HEK293T (cell line): ENCODE measurements at regions not wholly inside any gene's neighbourhood (a gene's known extent, or its start where the extent isn't known, plus 50 kb on each side); places are given as distances from the start of the nearest gene placed in this dataset.

Source experiments
- CTCF ChIA-PET: fragments of 350-600 bp; formaldehyde crosslinking; extraction: SDS; loops from one replicate; lab custom pipeline; 2021; ENCODE audit warnings: antibody characterized with exemption, inconsistent platforms; lab: Yijun Ruan, JAX
- POLR2A ChIA-PET: fragments of 350-600 bp; formaldehyde crosslinking; extraction: SDS; loops from one replicate; lab custom pipeline; 2020; ENCODE audit warnings: antibody characterized with exemption, inconsistent platforms; lab: Yijun Ruan, JAX
- DNase-seq: peaks from one replicate; pipeline ENCODE4 v3.0.0; 2012; ENCODE audit warnings: mixed read lengths; ENCODE audit errors: extremely low spot score
- ARNT ChIP-seq: fragments of 450-650 bp; IDR thresholded peaks from 2 replicates; pipeline ENCODE4 v1.6.1; 2017; ENCODE audit warnings: mild to moderate bottlenecking
- BHLHE40 ChIP-seq: fragments of 450-650 bp; IDR thresholded peaks from 2 replicates; pipeline ENCODE4 v1.6.1; 2016; ENCODE audit warnings: mild to moderate bottlenecking, moderate library complexity, borderline replicate concordance
- CTBP1 ChIP-seq: fragments of 450-650 bp; IDR thresholded peaks from 2 replicates; pipeline ENCODE4 v1.6.1; 2016; ENCODE audit warnings: borderline replicate concordance
- ELF4 ChIP-seq: fragments of 450-650 bp; IDR thresholded peaks from 2 replicates; pipeline ENCODE4 v1.6.1; 2017; ENCODE audit warnings: antibody characterized with exemption
- FOXA1 ChIP-seq: fragments of 450-650 bp; IDR thresholded peaks from 2 replicates; pipeline ENCODE4 v1.6.1; 2016; ENCODE audit warnings: mild to moderate bottlenecking
- FOXK2 ChIP-seq: fragments of 450-650 bp; IDR thresholded peaks from 2 replicates; pipeline ENCODE4 v1.6.1; 2016; ENCODE audit warnings: mild to moderate bottlenecking
- FOXM1 ChIP-seq: fragments of 450-650 bp; IDR thresholded peaks from 2 replicates; pipeline ENCODE4 v1.6.1; 2017; ENCODE audit warnings: mild to moderate bottlenecking, borderline replicate concordance
- HDGF ChIP-seq: fragments of 450-650 bp; IDR thresholded peaks from 2 replicates; pipeline ENCODE4 v1.6.1; 2017; ENCODE audit warnings: antibody characterized with exemption, borderline replicate concordance
- L3MBTL2 ChIP-seq: fragments of 450-650 bp; conservative IDR thresholded peaks from 2 replicates; pipeline ENCODE4 v1.6.1; 2016; ENCODE audit warnings: mild to moderate bottlenecking
- LEF1 ChIP-seq: fragments of 450-650 bp; IDR thresholded peaks from 2 replicates; pipeline ENCODE4 v1.6.1; 2017; ENCODE audit warnings: mild to moderate bottlenecking, borderline replicate concordance
- NFRKB ChIP-seq: fragments of 450-650 bp; IDR thresholded peaks from 2 replicates; pipeline ENCODE4 v1.6.1; 2016; ENCODE audit warnings: mild to moderate bottlenecking, moderate library complexity
- SP1 ChIP-seq: fragments of 450-650 bp; IDR thresholded peaks from 2 replicates; pipeline ENCODE4 v1.6.1; 2017
- SUZ12 ChIP-seq: fragments of 450-650 bp; IDR thresholded peaks from 2 replicates; pipeline ENCODE4 v1.6.1; 2016; ENCODE audit warnings: mild to moderate bottlenecking
- TARDBP ChIP-seq: fragments of 450-650 bp; IDR thresholded peaks from 2 replicates; pipeline ENCODE4 v1.6.1; 2016
- ZNF384 ChIP-seq: fragments of 450-650 bp; IDR thresholded peaks from 2 replicates; pipeline ENCODE4 v1.6.1; 2016
- TF ChIP-seq, protein P1 (sequence below): fragments of 450-650 bp; IDR thresholded peaks from 2 replicates; pipeline ENCODE4 v1.6.1; 2016

DNA sequence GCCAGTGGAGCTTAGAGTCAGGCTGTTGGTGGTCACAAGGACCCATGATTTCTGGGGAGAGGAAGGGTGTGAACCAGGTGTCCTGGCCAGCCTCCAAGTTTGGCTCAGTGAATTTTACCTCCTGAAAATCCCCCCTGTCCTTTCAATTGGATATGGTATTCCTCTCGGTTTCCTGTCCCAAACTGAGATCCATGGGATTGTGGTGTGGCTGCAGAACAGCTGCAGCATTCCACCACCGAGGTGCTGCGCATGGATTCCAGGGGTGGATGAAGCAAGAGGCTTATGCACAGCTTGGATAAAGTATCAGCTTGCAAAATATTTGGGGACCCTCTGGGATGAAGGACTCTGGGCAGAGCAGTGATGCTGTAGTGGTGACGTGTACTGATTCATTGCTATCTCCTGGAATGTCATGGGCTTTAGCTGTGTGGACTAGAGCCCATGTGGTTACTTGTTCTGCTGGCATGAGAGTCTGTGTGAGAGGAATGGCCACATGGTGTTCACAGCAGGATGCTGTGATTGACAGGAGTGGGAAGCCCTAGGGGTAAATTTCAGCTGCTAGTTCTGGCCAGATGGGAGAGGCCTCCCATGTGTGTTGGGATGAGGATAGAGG lies 148.7 kb upstream of the SPAG17 start:
- TF ChIP-seq, protein P1, sequence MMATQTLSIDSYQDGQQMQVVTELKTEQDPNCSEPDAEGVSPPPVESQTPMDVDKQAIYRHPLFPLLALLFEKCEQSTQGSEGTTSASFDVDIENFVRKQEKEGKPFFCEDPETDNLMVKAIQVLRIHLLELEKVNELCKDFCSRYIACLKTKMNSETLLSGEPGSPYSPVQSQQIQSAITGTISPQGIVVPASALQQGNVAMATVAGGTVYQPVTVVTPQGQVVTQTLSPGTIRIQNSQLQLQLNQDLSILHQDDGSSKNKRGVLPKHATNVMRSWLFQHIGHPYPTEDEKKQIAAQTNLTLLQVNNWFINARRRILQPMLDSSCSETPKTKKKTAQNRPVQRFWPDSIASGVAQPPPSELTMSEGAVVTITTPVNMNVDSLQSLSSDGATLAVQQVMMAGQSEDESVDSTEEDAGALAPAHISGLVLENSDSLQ: peak; percentile 94
- no peak for TF ChIP-seq ZNF384
- TF ChIP-seq ELF4: no peak
- TF ChIP-seq SUZ12: no peak
- no peak for DNase-seq
- CTCF ChIA-PET: interaction anchor here (0.7 kb wide), 2 partner anchors 651 to 915 kb away, joined by 3 read pairs; no protein-coding TSS in a partner anchor
- POLR2A ChIA-PET: no interaction called here

- CTCF ChIA-PET: no interaction called here
- no peak for DNase-seq
- POLR2A ChIA-PET: no interaction called here
- TF ChIP-seq SUZ12 (no peak), BHLHE40 (no peak), SP1 (no peak), L3MBTL2 (no peak), ARNT (no peak), TARDBP (no peak), FOXA1 (no peak), ELF4 (no peak), LEF1 (no peak), FOXM1 (no peak), CTBP1 (no peak), NFRKB (no peak), ZNF384 (no peak), HDGF (no peak)
- TF ChIP-seq, protein P1: no peak
Measured at GRCh38 chr1:118326960-118327629, 142.1 kb upstream of the SPAG17 start.

DNA sequence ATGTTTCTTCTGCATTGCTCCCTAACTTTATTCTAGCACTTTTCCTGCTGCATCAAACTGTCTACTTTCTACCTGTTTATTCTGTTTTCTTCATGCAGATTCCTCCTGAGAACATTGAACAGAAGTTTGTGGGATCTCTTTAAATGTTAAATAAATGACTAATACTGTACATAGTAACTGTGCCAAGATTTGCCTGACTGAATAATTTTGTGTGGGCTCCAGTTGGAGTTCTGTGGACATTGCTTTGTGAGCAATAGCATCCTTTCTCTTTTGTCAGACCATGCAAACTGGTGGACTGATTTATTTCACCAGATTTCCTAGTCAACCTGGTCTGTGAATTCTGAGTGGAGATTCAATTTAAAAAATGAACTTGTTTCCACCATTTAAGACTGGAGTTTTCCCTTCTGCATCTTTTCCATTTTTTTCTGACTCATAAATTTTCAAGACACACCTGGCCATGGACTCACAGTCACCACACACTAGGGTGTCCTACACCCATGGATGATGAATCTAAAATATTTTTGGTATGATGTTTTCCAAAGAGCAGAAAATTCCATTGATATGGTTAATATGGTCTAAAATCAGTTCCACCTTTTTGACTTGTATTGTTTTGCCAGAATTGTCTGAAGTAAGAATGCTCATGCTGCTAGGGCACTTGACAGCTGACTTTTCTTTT lies 140.7 kb upstream of the SPAG17 start:
- ChIA-PET POLR2A (no interaction called here), CTCF (no interaction called here)
- no peak for DNase-seq
- no peak for TF ChIP-seq SP1
- no peak for TF ChIP-seq ELF4
- no peak for TF ChIP-seq L3MBTL2
- TF ChIP-seq, protein P1: no peak
- TF ChIP-seq FOXA1: no peak
- TF ChIP-seq FOXM1: no peak
- TF ChIP-seq LEF1: no peak
- no peak for TF ChIP-seq ZNF384
- no peak for TF ChIP-seq ARNT
- no peak for TF ChIP-seq HDGF
- TF ChIP-seq NFRKB: no peak
- TF ChIP-seq BHLHE40: no peak
- TF ChIP-seq CTBP1: no peak
- no peak for TF ChIP-seq FOXK2
- TF ChIP-seq SUZ12: no peak
- TF ChIP-seq TARDBP: no peak

DNA sequence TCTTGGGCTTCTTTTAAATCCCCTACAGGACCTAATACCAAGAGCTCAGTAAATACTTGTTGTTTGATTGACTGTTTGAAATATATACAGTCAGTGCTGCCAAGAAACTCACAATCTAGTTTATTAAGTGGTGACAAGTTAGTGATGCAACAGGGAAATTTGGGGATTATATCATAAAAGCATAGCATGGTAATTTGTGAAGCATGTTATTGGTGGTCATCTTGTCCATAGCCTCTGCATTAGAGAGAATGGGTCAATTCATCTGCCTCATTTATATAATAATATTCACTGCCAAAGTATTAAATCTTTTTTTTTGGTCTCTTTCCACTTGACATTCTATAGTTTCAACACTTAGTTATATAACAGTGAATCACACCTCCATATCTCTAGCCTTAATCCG lies 138.2 kb upstream of the SPAG17 start:
- ChIA-PET POLR2A (no interaction called here), CTCF (no interaction called here)
- no peak for TF ChIP-seq FOXM1
- no peak for TF ChIP-seq ARNT
- no peak for TF ChIP-seq CTBP1
- TF ChIP-seq FOXK2: no peak
- no peak for TF ChIP-seq SP1
- no peak for TF ChIP-seq L3MBTL2
- TF ChIP-seq SUZ12: no peak
- no peak for TF ChIP-seq FOXA1
- TF ChIP-seq LEF1: no peak
- no peak for TF ChIP-seq HDGF
- TF ChIP-seq, protein P1: no peak
- TF ChIP-seq BHLHE40: no peak
- TF ChIP-seq ELF4: no peak
- no peak for TF ChIP-seq ZNF384
- DNase-seq: no peak

- TF ChIP-seq FOXM1: no peak
- TF ChIP-seq, protein P1: no peak
- TF ChIP-seq CTBP1: no peak
- no peak for TF ChIP-seq HDGF
- no peak for TF ChIP-seq FOXK2
- no peak for TF ChIP-seq TARDBP
- TF ChIP-seq L3MBTL2: no peak
- TF ChIP-seq NFRKB: no peak
- no peak for TF ChIP-seq SUZ12
- TF ChIP-seq ARNT: no peak
- TF ChIP-seq ELF4: no peak
- TF ChIP-seq FOXA1: no peak
- no peak for TF ChIP-seq ZNF384
- TF ChIP-seq LEF1: no peak
- TF ChIP-seq BHLHE40: no peak
- TF ChIP-seq SP1: no peak
- CTCF ChIA-PET: no interaction called here
- no peak for DNase-seq
- POLR2A ChIA-PET: no interaction called here
Measured at GRCh38 chr1:118322331-118322730, 137.3 kb upstream of the SPAG17 start.
